Naive thymus-derived CD4-positive, alpha-beta T cell (primary cell): ENCODE measurements at regions not wholly inside any gene's neighbourhood (a gene's known extent, or its start where the extent isn't known, plus 50 kb on each side); places are given as distances from the start of the nearest gene placed in this dataset.

Experiments
- ATAC-seq: fragments of 150-1000 bp; cut with Tn5 transposase; 2 replicates; pipeline ENCODE4 v1.10.0; 2021; ENCODE audit warnings: mild to moderate bottlenecking, moderate library complexity
- CTCF ChIA-PET: fragments of 350-600 bp; sonication (Branson Sonifier 250); formaldehyde crosslinking; loops from one replicate; lab custom pipeline; 2021; ENCODE audit warnings: antibody characterized with exemption; lab: Charles Lee
- POLR2A ChIA-PET: fragments of 350-600 bp; sonication (Branson Sonifier 250); formaldehyde crosslinking; loops from one replicate; lab custom pipeline; 2021; ENCODE audit warnings: antibody characterized with exemption, inconsistent platforms; lab: Charles Lee
- DNase-seq, 9 donors: peaks; one replicate each; pipeline versions ENCODE4 v3.0.0 to v3.0.0-alpha.2; 2020 to 2022; ENCODE audit warnings: mixed read lengths in 1 of 9
- H3K27ac ChIP-seq: one replicate; pipeline ENCODE4 v1.7.0; 2013; ENCODE audit warnings: mild to moderate bottlenecking, low read depth, low read length, moderate library complexity
- H3K27me3 ChIP-seq, 2 donors: one replicate each; pipeline ENCODE4 v1.7.0; 2013; ENCODE audit warnings: low read length in 2 of 2, mild to moderate bottlenecking in 2 of 2, moderate library complexity in 2 of 2; ENCODE audit not compliant: control insufficient read depth in 2 of 2, insufficient read depth in 2 of 2
- H3K36me3 ChIP-seq, 3 experiments: 1 replicate in 2 of 3; 2 replicates in 1 of 3; pipeline ENCODE4 v1.7.0; 2013; ENCODE audit warnings: low read length in 3 of 3, mild to moderate bottlenecking in 3 of 3, moderate library complexity in 1 of 3; ENCODE audit not compliant: insufficient read depth in 3 of 3, control insufficient read depth in 2 of 3
- H3K4me1 ChIP-seq, 2 donors: one replicate each; pipeline ENCODE4 v1.7.0; 2013; ENCODE audit warnings: low read length in 2 of 2, mild to moderate bottlenecking in 2 of 2, moderate library complexity in 1 of 2; ENCODE audit not compliant: control insufficient read depth in 2 of 2, insufficient read depth in 2 of 2
- H3K4me3 ChIP-seq: 2 replicates; pipeline ENCODE4 v1.7.0; 2013; ENCODE audit warnings: mild to moderate bottlenecking, low read length
- H3K9me3 ChIP-seq, 3 experiments: 1 replicate in 2 of 3; 2 replicates in 1 of 3; pipeline ENCODE4 v1.7.0; 2013; ENCODE audit warnings: low read length in 3 of 3; ENCODE audit not compliant: control insufficient read depth in 2 of 3
- H3K27ac Mint-ChIP-seq, 9 donors: one replicate each; pipeline ENCODE4 v1.8.0; 2020 to 2022; ENCODE audit warnings: mixed read lengths in 9 of 9, mild to moderate bottlenecking in 8 of 9, moderate library complexity in 5 of 9, inconsistent platforms in 2 of 9
- H3K27me3 Mint-ChIP-seq, 5 donors: one replicate each; pipeline ENCODE4 v1.8.0; 2021 to 2022; ENCODE audit warnings: mixed read lengths in 5 of 5, mild to moderate bottlenecking in 1 of 5
- H3K36me3 Mint-ChIP-seq, 5 donors: one replicate each; pipeline ENCODE4 v1.8.0; 2020 to 2022; ENCODE audit warnings: mixed read lengths in 5 of 5, mild to moderate bottlenecking in 3 of 5, inconsistent platforms in 1 of 5
- H3K4me1 Mint-ChIP-seq, 7 donors: one replicate each; pipeline ENCODE4 v1.8.0; 2020 to 2022; ENCODE audit warnings: mixed read lengths in 7 of 7, mild to moderate bottlenecking in 3 of 7, inconsistent platforms in 1 of 7
- H3K4me3 Mint-ChIP-seq, 10 donors: one replicate each; pipeline ENCODE4 v1.8.0; 2020 to 2022; ENCODE audit warnings: mild to moderate bottlenecking in 10 of 10, mixed read lengths in 10 of 10, moderate library complexity in 6 of 10, inconsistent platforms in 2 of 10
- H3K9me3 Mint-ChIP-seq, 11 donors: one replicate each; pipeline ENCODE4 v1.8.0; 2020 to 2022; ENCODE audit warnings: mixed read lengths in 11 of 11, mild to moderate bottlenecking in 4 of 11, inconsistent platforms in 1 of 11, moderate library complexity in 1 of 11
- intact Hi-C, 2 donors: fragments of 100-400 bp; cut with micrococcal nuclease; formaldehyde crosslinking; loops; one replicate each; pipeline ENCODE4 v1.15.1; 2023

- H3K36me3 ChIP-seq: no peaks in the 10 kb centered on the region
- H3K27me3 Mint-ChIP-seq: peaks cover 0 to 7% (median 0%) of the 10 kb centered on the region in 5 donors
- H3K27ac ChIP-seq: no peak overlapping the region
- no peak for ATAC-seq
- CTCF ChIA-PET: no interaction called here
- H3K4me1 Mint-ChIP-seq: peaks cover 0 to 1% (median 0%) of the 10 kb centered on the region in 7 donors
- no peak overlapping the region for H3K4me3 Mint-ChIP-seq
- no peaks in the 10 kb centered on the region for H3K27me3 ChIP-seq
- intact Hi-C loops: no loop called here
- H3K9me3 Mint-ChIP-seq: peaks cover 0 to 13% (median 4%) of the 10 kb centered on the region in 11 donors
- POLR2A ChIA-PET: no interaction called here
- H3K9me3 ChIP-seq: no peaks in the 10 kb centered on the region
- H3K36me3 Mint-ChIP-seq: no peaks in the 10 kb centered on the region
- H3K4me1 ChIP-seq: no peaks in the 10 kb centered on the region
- no peak overlapping the region for H3K4me3 ChIP-seq
- H3K27ac Mint-ChIP-seq: no peak overlapping the region
- DNase-seq: no peak
Observed at GRCh38 chr5:97377582-97377981, 194.5 kb upstream of the RIOK2 start.

DNA sequence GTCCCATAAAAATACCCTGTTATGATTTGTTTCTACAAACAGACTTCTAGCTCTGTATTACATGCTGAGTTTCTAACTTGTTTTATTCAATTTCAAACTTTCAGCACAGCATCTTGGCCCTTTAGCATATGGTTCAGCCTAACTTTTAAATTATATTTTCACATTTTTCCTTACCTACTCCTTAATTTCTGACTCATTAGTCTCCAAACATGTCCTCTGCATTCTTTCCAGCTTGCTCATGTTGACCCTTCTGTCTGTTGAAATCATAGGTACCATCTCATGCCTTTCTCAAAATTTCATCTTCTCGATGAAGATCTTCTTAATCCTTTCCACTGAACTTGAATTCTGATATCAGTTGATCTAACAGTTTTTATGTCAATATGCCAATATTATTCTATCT, 200.9 kb upstream of the RIOK2 start:
- ChIA-PET POLR2A (no interaction called here), CTCF (no interaction called here)
- Histone ChIP-seq H3K4me3 (no peak overlapping the region), H3K27me3 (no peaks in the 10 kb centered on the region), H3K27ac (no peak overlapping the region), H3K36me3 (no peaks in the 10 kb centered on the region), H3K9me3 (no peaks in the 10 kb centered on the region), H3K4me1 (no peaks in the 10 kb centered on the region)
- Mint-ChIP-seq H3K36me3 (no peaks in the 10 kb centered on the region), H3K4me1 (peaks cover 0 to 1% (median 0%) of the 10 kb centered on the region in 7 donors), H3K4me3 (no peak overlapping the region), H3K9me3 (peaks cover 0 to 11% (median 4%) of the 10 kb centered on the region in 11 donors), H3K27ac (no peak overlapping the region), H3K27me3 (peaks cover 0 to 4% (median 0%) of the 10 kb centered on the region in 5 donors)
- no peak for DNase-seq
- intact Hi-C loops: no loop called here
- no peak for ATAC-seq

DNA sequence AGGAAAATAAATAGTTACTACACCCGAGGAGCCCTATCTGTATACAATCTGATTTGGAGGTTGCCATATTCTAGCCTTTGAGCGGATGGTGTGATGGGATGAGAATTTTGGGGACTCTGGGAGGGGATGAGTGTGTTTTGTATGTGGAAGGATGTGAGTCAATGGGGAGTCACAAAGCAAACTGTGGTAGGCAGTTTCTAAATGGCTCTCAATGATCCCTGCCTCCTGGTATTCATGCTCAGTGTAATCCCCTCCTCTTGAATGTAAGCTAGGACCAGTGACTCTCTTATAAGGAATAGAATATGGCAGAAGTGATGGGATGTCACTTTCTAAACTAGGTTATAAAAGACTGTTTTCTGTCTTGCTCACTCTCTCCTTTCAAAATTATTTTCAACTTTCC, 205.7 kb upstream of the RIOK2 start:
- no peak overlapping the region for H3K4me3 Mint-ChIP-seq
- H3K36me3 ChIP-seq: no peaks in the 10 kb centered on the region
- H3K36me3 Mint-ChIP-seq: no peaks in the 10 kb centered on the region
- ChIA-PET CTCF (no interaction called here), POLR2A (no interaction called here)
- intact Hi-C loops: no loop called here
- no peak overlapping the region for H3K27ac Mint-ChIP-seq
- no peak overlapping the region for H3K27ac ChIP-seq
- DNase-seq (no peak), ATAC-seq (no peak)
- H3K4me1 ChIP-seq: no peaks in the 10 kb centered on the region
- H3K27me3 ChIP-seq: no peaks in the 10 kb centered on the region
- H3K4me3 ChIP-seq: no peak overlapping the region
- H3K9me3 Mint-ChIP-seq: peaks cover 0 to 11% (median 4%) of the 10 kb centered on the region in 11 donors
- no peaks in the 10 kb centered on the region for H3K9me3 ChIP-seq
- peaks cover 0 to 6% (median 0%) of the 10 kb centered on the region in 5 donors for H3K27me3 Mint-ChIP-seq
- H3K4me1 Mint-ChIP-seq: no peaks in the 10 kb centered on the region

- Mint-ChIP-seq H3K9me3 (peaks cover 0 to 8% (median 0%) of the 10 kb centered on the region in 11 donors), H3K36me3 (no peaks in the 10 kb centered on the region), H3K27ac (no peak overlapping the region), H3K4me1 (no peaks in the 10 kb centered on the region), H3K4me3 (no peak overlapping the region), H3K27me3 (peaks cover 0 to 5% (median 4%) of the 10 kb centered on the region in 5 donors)
- no peaks in the 10 kb centered on the region for H3K27me3 ChIP-seq
- ATAC-seq (no peak), DNase-seq (no peak)
- intact Hi-C loops: no loop called here
- CTCF ChIA-PET: no interaction called here
- H3K27ac ChIP-seq: no peak overlapping the region
- no peaks in the 10 kb centered on the region for H3K9me3 ChIP-seq
- no peak overlapping the region for H3K4me3 ChIP-seq
- H3K36me3 ChIP-seq: no peaks in the 10 kb centered on the region
- POLR2A ChIA-PET: no interaction called here
- no peaks in the 10 kb centered on the region for H3K4me1 ChIP-seq
Observed at GRCh38 chr5:97400537-97400936, 217.5 kb upstream of the RIOK2 start.

DNA sequence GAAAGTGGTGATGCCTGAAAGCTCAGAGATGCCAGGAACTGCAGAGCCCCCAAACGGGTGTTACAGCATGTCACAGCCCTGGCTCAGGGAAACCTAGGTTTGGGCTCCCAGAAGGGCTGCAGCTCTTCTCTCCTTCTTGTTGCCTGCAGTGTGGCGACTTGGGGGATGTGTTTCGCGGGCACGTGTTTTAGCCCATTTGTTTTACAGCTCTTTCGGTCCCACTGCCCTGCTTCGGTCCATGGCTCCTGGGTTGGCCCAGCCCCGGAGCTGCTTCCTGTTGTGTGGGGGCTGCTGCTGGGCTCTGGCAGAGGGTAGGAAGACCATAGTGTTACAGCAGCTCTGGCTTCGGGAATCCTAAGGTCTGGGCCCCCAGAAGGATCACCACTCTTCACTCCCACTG, 222.9 kb upstream of the RIOK2 start:
- no peaks in the 10 kb centered on the region for H3K4me1 Mint-ChIP-seq
- H3K9me3 Mint-ChIP-seq: peaks cover 0 to 6% (median 2%) of the 10 kb centered on the region in 11 donors
- H3K36me3 ChIP-seq: no peaks in the 10 kb centered on the region
- no peaks in the 10 kb centered on the region for H3K9me3 ChIP-seq
- no peak overlapping the region for H3K27ac Mint-ChIP-seq
- H3K27me3 Mint-ChIP-seq: peaks cover 0 to 5% (median 4%) of the 10 kb centered on the region in 5 donors
- no peak overlapping the region for H3K27ac ChIP-seq
- H3K36me3 Mint-ChIP-seq: no peaks in the 10 kb centered on the region
- ChIA-PET CTCF (no interaction called here), POLR2A (no interaction called here)
- intact Hi-C loops: no loop called here
- H3K27me3 ChIP-seq: no peaks in the 10 kb centered on the region
- H3K4me1 ChIP-seq: no peaks in the 10 kb centered on the region
- ATAC-seq: no peak
- H3K4me3 Mint-ChIP-seq: no peak overlapping the region
- no peak overlapping the region for H3K4me3 ChIP-seq
- DNase-seq: no peak

GRCh38 chr5:97406946-97407676, 224.1 kb upstream of the RIOK2 start:
- H3K27me3 Mint-ChIP-seq: peaks cover 0 to 15% (median 5%) of the 10 kb centered on the region in 5 donors
- POLR2A ChIA-PET: no interaction called here
- H3K36me3 ChIP-seq: no peaks in the 10 kb centered on the region
- H3K9me3 Mint-ChIP-seq: peaks cover 0 to 6% (median 2%) of the 10 kb centered on the region in 11 donors
- H3K36me3 Mint-ChIP-seq: no peaks in the 10 kb centered on the region
- no peak overlapping the region for H3K27ac ChIP-seq
- intact Hi-C loops: no loop called here
- no peaks in the 10 kb centered on the region for H3K4me1 ChIP-seq
- no peaks in the 10 kb centered on the region for H3K4me1 Mint-ChIP-seq
- CTCF ChIA-PET: no interaction called here
- H3K4me3 Mint-ChIP-seq: no peak overlapping the region
- no peaks in the 10 kb centered on the region for H3K9me3 ChIP-seq
- DNase-seq: no peak
- no peak overlapping the region for H3K27ac Mint-ChIP-seq
- H3K4me3 ChIP-seq: no peak overlapping the region
- ATAC-seq: no peak
- no peaks in the 10 kb centered on the region for H3K27me3 ChIP-seq

GRCh38 chr5:97408331-97408730, 225.3 kb upstream of the RIOK2 start:
- ATAC-seq (no peak), DNase-seq (no peak)
- H3K36me3 ChIP-seq: no peaks in the 10 kb centered on the region
- Mint-ChIP-seq H3K36me3 (no peaks in the 10 kb centered on the region), H3K9me3 (peaks cover 0 to 6% (median 0%) of the 10 kb centered on the region in 11 donors), H3K4me3 (no peak overlapping the region), H3K27me3 (peaks cover 0 to 15% (median 10%) of the 10 kb centered on the region in 5 donors), H3K27ac (no peak overlapping the region), H3K4me1 (no peaks in the 10 kb centered on the region)
- no peaks in the 10 kb centered on the region for H3K4me1 ChIP-seq
- POLR2A ChIA-PET: no interaction called here
- CTCF ChIA-PET: no interaction called here
- no peak overlapping the region for H3K27ac ChIP-seq
- no peaks in the 10 kb centered on the region for H3K27me3 ChIP-seq
- H3K4me3 ChIP-seq: no peak overlapping the region
- H3K9me3 ChIP-seq: no peaks in the 10 kb centered on the region
- intact Hi-C loops: no loop called here
